WTC11 (cell line): ENCODE measurements at regions not wholly inside any gene's neighbourhood (a gene's known extent, or its start where the extent isn't known, plus 50 kb on each side); places are given as distances from the start of the nearest gene placed in this dataset.

Source experiments
- ATAC-seq: fragments of 200-7000 bp; cut with Tn5 transposase; 2 replicates; pipeline ENCODE4 v1.10.0; 2021; ENCODE audit warnings: mild to moderate bottlenecking, moderate library complexity
- CTCF ChIA-PET: fragments of 300-600 bp; sonication (Branson Sonifier 250); formaldehyde crosslinking; loops from one replicate; lab custom pipeline; 2021; ENCODE audit warnings: antibody characterized with exemption; lab: Charles Lee
- POLR2A ChIA-PET: fragments of 350-600 bp; sonication (Branson Sonifier 250); formaldehyde crosslinking; loops from one replicate; lab custom pipeline; 2021; ENCODE audit warnings: antibody characterized with exemption; lab: Charles Lee
- DNase-seq: peaks from one replicate; pipeline ENCODE4 v3.0.0; 2021; ENCODE audit warnings: low spot score
- H3K27ac Mint-ChIP-seq: 2 replicates; pipeline ENCODE4 v1.8.0; 2021; ENCODE audit warnings: mixed read lengths
- H3K27me3 Mint-ChIP-seq: 2 replicates; pipeline ENCODE4 v1.8.0; 2021; ENCODE audit warnings: low read depth, mild to moderate bottlenecking, moderate library complexity, mixed read lengths
- H3K36me3 Mint-ChIP-seq: 2 replicates; pipeline ENCODE4 v1.8.0; 2021; ENCODE audit warnings: mixed read lengths
- H3K4me1 Mint-ChIP-seq: 2 replicates; pipeline ENCODE4 v1.8.0; 2022; ENCODE audit warnings: mixed read lengths
- H3K4me3 Mint-ChIP-seq: 2 replicates; pipeline ENCODE4 v1.8.0; 2021; ENCODE audit warnings: mild to moderate bottlenecking, moderate library complexity, mixed read lengths
- H3K9me3 Mint-ChIP-seq: 2 replicates; pipeline ENCODE4 v1.8.0; 2021; ENCODE audit warnings: mixed read lengths
- ATF1 ChIP-seq: sonication (generic); formaldehyde crosslinking; IDR thresholded peaks from 2 replicates; pipeline ENCODE4 v1.8.1; 2023; ENCODE audit warnings: mild to moderate bottlenecking, moderate library complexity, missing genetic modification reagents
- ATF2 ChIP-seq: sonication (generic); formaldehyde crosslinking; IDR thresholded peaks from 2 replicates; pipeline ENCODE4 v1.8.1; 2022; ENCODE audit warnings: low read depth, missing genetic modification reagents, borderline replicate concordance
- GABPB1 ChIP-seq: sonication (generic); formaldehyde crosslinking; IDR thresholded peaks from 2 replicates; pipeline ENCODE4 v1.8.1; 2023; ENCODE audit warnings: mild to moderate bottlenecking, missing genetic modification reagents
- NFATC4 ChIP-seq: fragments of 250-450 bp; sonication (Bioruptor Pico); IDR thresholded peaks from 2 replicates; pipeline ENCODE4 v1.9.0; 2021; ENCODE audit warnings: mild to moderate bottlenecking
- SP1 ChIP-seq: sonication (generic); formaldehyde crosslinking; conservative IDR thresholded peaks from 2 replicates; pipeline ENCODE4 v1.8.1; 2022; ENCODE audit warnings: missing genetic modification reagents
- ZNF532 ChIP-seq: fragments of 250-450 bp; sonication (Bioruptor Pico); IDR thresholded peaks from 2 replicates; pipeline ENCODE4 v1.9.0; 2021; ENCODE audit warnings: mild to moderate bottlenecking, borderline replicate concordance
- TF ChIP-seq, protein P1 (sequence below): sonication (generic); formaldehyde crosslinking; IDR thresholded peaks from 2 replicates; pipeline ENCODE4 v1.8.1; 2023; ENCODE audit warnings: mild to moderate bottlenecking, moderate library complexity, missing genetic modification reagents
- TF ChIP-seq, protein P2 (sequence below): fragments of 200-600 bp; IDR thresholded peaks from 2 replicates; pipeline ENCODE4 v1.8.0; 2022; ENCODE audit warnings: antibody characterized with exemption
- TF ChIP-seq, protein P3 (sequence below): sonication (generic); formaldehyde crosslinking; IDR thresholded peaks from 2 replicates; pipeline ENCODE4 v1.8.1; 2022; ENCODE audit warnings: mild to moderate bottlenecking, moderate library complexity, missing genetic modification reagents
- TF ChIP-seq, protein P4 (sequence below): sonication (generic); formaldehyde crosslinking; IDR thresholded peaks from 2 replicates; pipeline ENCODE4 v1.8.0; 2023; ENCODE audit warnings: mild to moderate bottlenecking, missing genetic modification reagents

DNA sequence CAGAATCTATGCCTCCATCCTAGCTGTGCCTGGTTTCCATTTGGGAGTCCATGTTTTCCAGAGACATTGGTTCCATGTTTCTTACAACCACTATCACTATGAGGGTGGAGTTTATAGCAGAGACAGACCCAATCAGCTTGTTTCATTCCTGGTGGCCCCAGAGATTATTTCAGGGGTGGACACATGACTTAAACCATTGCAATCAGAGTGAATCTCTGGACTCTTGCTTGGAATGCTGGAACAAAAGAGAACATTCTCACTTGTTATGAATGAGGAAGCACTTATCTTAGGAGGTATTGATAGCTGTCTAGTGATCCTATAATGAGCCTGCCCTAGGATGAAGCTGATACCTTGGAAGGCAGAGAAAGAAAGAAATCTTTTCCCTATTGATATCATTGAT lies 250.3 kb downstream of the ATG4C start:
- Mint-ChIP-seq H3K9me3 (peaks cover 16% of the 10 kb centered on the region), H3K27me3 (no peaks in the 10 kb centered on the region; the same call in 1 of the 2 replicates), H3K4me1 (peaks cover 8% of the 10 kb centered on the region; the same call in 1 of the 2 replicates), H3K27ac (no peak overlapping the region)
- ChIA-PET POLR2A (no interaction called here), CTCF (interaction anchor here (1.0 kb wide), 1 partner anchor 29 kb away, joined by 4 read pairs; no protein-coding TSS in a partner anchor)
- no peak for ATAC-seq
- no peak for TF ChIP-seq ZNF532 (CRISPR knock-in tag)
- TF ChIP-seq SP1: no peak
- no peak for TF ChIP-seq ATF2 (CRISPR knock-in tag)
- no peak for TF ChIP-seq NFATC4
- TF ChIP-seq GABPB1 (CRISPR knock-in tag): no peak
- TF ChIP-seq, protein P1, sequence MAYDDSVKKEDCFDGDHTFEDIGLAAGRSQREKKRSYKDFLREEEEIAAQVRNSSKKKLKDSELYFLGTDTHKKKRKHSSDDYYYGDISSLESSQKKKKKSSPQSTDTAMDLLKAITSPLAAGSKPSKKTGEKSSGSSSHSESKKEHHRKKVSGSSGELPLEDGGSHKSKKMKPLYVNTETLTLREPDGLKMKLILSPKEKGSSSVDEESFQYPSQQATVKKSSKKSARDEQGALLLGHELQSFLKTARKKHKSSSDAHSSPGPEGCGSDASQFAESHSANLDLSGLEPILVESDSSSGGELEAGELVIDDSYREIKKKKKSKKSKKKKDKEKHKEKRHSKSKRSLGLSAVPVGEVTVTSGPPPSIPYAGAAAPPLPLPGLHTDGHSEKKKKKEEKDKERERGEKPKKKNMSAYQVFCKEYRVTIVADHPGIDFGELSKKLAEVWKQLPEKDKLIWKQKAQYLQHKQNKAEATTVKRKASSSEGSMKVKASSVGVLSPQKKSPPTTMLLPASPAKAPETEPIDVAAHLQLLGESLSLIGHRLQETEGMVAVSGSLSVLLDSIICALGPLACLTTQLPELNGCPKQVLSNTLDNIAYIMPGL (CRISPR knock-in tag): no peak
- TF ChIP-seq, all 79 proteins: peak for 0
- Mint-ChIP-seq H3K36me3 (no peaks in the 10 kb centered on the region), H3K4me3 (no peak overlapping the region)
- no peak for DNase-seq

GRCh38 chr1:63038586-63038985 lies 254.7 kb downstream of the ATG4C start:
- CTCF ChIA-PET: no interaction called here
- no peaks in the 10 kb centered on the region for H3K36me3 Mint-ChIP-seq
- no peak for DNase-seq
- H3K27me3 Mint-ChIP-seq: peaks cover 13% of the 10 kb centered on the region; the same call in 1 of the 2 replicates
- peaks cover 20% of the 10 kb centered on the region for H3K4me1 Mint-ChIP-seq
- POLR2A ChIA-PET: interaction anchor here (0.6 kb wide), 1 partner anchor 156 kb away, joined by 4 read pairs; no protein-coding TSS in a partner anchor
- no peak overlapping the region for H3K27ac Mint-ChIP-seq
- TF ChIP-seq, protein P2, sequence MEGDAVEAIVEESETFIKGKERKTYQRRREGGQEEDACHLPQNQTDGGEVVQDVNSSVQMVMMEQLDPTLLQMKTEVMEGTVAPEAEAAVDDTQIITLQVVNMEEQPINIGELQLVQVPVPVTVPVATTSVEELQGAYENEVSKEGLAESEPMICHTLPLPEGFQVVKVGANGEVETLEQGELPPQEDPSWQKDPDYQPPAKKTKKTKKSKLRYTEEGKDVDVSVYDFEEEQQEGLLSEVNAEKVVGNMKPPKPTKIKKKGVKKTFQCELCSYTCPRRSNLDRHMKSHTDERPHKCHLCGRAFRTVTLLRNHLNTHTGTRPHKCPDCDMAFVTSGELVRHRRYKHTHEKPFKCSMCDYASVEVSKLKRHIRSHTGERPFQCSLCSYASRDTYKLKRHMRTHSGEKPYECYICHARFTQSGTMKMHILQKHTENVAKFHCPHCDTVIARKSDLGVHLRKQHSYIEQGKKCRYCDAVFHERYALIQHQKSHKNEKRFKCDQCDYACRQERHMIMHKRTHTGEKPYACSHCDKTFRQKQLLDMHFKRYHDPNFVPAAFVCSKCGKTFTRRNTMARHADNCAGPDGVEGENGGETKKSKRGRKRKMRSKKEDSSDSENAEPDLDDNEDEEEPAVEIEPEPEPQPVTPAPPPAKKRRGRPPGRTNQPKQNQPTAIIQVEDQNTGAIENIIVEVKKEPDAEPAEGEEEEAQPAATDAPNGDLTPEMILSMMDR: no peak
- no peak for TF ChIP-seq ATF1 (CRISPR knock-in tag)
- TF ChIP-seq, protein P3, sequence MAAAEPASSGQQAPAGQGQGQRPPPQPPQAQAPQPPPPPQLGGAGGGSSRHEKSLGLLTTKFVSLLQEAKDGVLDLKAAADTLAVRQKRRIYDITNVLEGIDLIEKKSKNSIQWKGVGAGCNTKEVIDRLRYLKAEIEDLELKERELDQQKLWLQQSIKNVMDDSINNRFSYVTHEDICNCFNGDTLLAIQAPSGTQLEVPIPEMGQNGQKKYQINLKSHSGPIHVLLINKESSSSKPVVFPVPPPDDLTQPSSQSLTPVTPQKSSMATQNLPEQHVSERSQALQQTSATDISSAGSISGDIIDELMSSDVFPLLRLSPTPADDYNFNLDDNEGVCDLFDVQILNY (CRISPR knock-in tag): no peak
- TF ChIP-seq, protein P4, sequence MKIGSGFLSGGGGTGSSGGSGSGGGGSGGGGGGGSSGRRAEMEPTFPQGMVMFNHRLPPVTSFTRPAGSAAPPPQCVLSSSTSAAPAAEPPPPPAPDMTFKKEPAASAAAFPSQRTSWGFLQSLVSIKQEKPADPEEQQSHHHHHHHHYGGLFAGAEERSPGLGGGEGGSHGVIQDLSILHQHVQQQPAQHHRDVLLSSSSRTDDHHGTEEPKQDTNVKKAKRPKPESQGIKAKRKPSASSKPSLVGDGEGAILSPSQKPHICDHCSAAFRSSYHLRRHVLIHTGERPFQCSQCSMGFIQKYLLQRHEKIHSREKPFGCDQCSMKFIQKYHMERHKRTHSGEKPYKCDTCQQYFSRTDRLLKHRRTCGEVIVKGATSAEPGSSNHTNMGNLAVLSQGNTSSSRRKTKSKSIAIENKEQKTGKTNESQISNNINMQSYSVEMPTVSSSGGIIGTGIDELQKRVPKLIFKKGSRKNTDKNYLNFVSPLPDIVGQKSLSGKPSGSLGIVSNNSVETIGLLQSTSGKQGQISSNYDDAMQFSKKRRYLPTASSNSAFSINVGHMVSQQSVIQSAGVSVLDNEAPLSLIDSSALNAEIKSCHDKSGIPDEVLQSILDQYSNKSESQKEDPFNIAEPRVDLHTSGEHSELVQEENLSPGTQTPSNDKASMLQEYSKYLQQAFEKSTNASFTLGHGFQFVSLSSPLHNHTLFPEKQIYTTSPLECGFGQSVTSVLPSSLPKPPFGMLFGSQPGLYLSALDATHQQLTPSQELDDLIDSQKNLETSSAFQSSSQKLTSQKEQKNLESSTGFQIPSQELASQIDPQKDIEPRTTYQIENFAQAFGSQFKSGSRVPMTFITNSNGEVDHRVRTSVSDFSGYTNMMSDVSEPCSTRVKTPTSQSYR (CRISPR knock-in tag): no peak
- TF ChIP-seq, all 79 proteins: peak for 0
- Mint-ChIP-seq H3K4me3 (no peak overlapping the region), H3K9me3 (peaks cover 14% of the 10 kb centered on the region)
- no peak for ATAC-seq
